ENCODE measurements at regions not wholly inside any gene's neighbourhood (a gene's known extent, or its start where the extent isn't known, plus 50 kb on each side); places are given as distances from the start of the nearest gene placed in this dataset.

- TF ChIP-seq CTCF (IDR thresholded peaks at IDR 0.05; ENCODE audit: low read depth, low read length) (peak; percentile 58), EZH2phosphoT487 (IDR thresholded peaks at IDR 0.05; ENCODE audit: low read depth) (no peak)
- no peaks in the 10 kb centered on the region for H3K79me2 ChIP-seq (ENCODE audit: low read length)
- H3K27me3 ChIP-seq (ENCODE audit: low read depth, low read length), result no peaks in the 10 kb centered on the region
- H2AFZ ChIP-seq (ENCODE audit: low read depth, low read length), result no peak overlapping the region
- H4K20me1 ChIP-seq (ENCODE audit: insufficient read depth, low read length), result no peaks in the 10 kb centered on the region
- H3K9me3 ChIP-seq (ENCODE audit: insufficient read depth, low read length), result no peaks in the 10 kb centered on the region
- peak overlapping the region; percentile 16; the same call in 1 of the 2 replicates for H3K4me2 ChIP-seq (ENCODE audit: low read length)
- no peak overlapping the region for H3K9ac ChIP-seq (ENCODE audit: low read length)
- H3K36me3 ChIP-seq (replicated peaks; ENCODE audit: low read depth, low read length), result no peaks in the 10 kb centered on the region
- no peaks in the 10 kb centered on the region for H3K4me1 ChIP-seq (ENCODE audit: low read length)
- no peak overlapping the region for H3K27ac ChIP-seq (ENCODE audit: low read length)
- no peak overlapping the region for H3K4me3 ChIP-seq (ENCODE audit: low read length)
These were observed 293.5 kb downstream of the SLC6A15 start for GRCh38 chr12:84619053-84619571.

- Histone ChIP-seq H3K27me3 (ENCODE audit: low read depth, low read length) (no peaks in the 10 kb centered on the region), H3K9ac (ENCODE audit: low read length) (no peak overlapping the region), H3K4me2 (ENCODE audit: low read length) (no peak overlapping the region), H3K27ac (ENCODE audit: low read length) (no peak overlapping the region), H4K20me1 (ENCODE audit: insufficient read depth, low read length) (no peaks in the 10 kb centered on the region), H3K36me3 (replicated peaks; ENCODE audit: low read depth, low read length) (peaks cover 7% of the 10 kb centered on the region), H3K79me2 (ENCODE audit: low read length) (no peaks in the 10 kb centered on the region), H3K4me1 (ENCODE audit: low read length) (peaks cover 19% of the 10 kb centered on the region), H3K9me3 (ENCODE audit: insufficient read depth, low read length) (peaks cover 5% of the 10 kb centered on the region; the same call in 1 of the 2 replicates), H2AFZ (ENCODE audit: low read depth, low read length) (no peak overlapping the region), H3K4me3 (ENCODE audit: low read length) (no peak overlapping the region)
- TF ChIP-seq EZH2phosphoT487 (IDR thresholded peaks at IDR 0.05; ENCODE audit: low read depth) (no peak), CTCF (IDR thresholded peaks at IDR 0.05; ENCODE audit: low read depth, low read length) (no peak)
These were observed 305.3 kb downstream of the SLC6A15 start for GRCh38 chr12:84607170-84607819.

GRCh38 chr12:84605983-84606382 is 306.6 kb downstream of the SLC6A15 start:
- Histone ChIP-seq H3K36me3 (replicated peaks; ENCODE audit: low read depth, low read length) (peaks cover 7% of the 10 kb centered on the region), H2AFZ (ENCODE audit: low read depth, low read length) (no peak overlapping the region), H3K79me2 (ENCODE audit: low read length) (no peaks in the 10 kb centered on the region), H3K27me3 (ENCODE audit: low read depth, low read length) (no peaks in the 10 kb centered on the region), H3K9me3 (ENCODE audit: insufficient read depth, low read length) (peaks cover 5% of the 10 kb centered on the region; the same call in 1 of the 2 replicates), H3K27ac (ENCODE audit: low read length) (no peak overlapping the region), H3K9ac (ENCODE audit: low read length) (no peak overlapping the region), H3K4me1 (ENCODE audit: low read length) (peaks cover 26% of the 10 kb centered on the region), H3K4me2 (ENCODE audit: low read length) (no peak overlapping the region), H3K4me3 (ENCODE audit: low read length) (no peak overlapping the region), H4K20me1 (ENCODE audit: insufficient read depth, low read length) (no peaks in the 10 kb centered on the region)
- no peak for TF ChIP-seq CTCF (IDR thresholded peaks at IDR 0.05; ENCODE audit: low read depth, low read length)
- no peak for TF ChIP-seq EZH2phosphoT487 (IDR thresholded peaks at IDR 0.05; ENCODE audit: low read depth)

- Histone ChIP-seq H3K9ac (ENCODE audit: low read length) (no peak overlapping the region), H4K20me1 (ENCODE audit: insufficient read depth, low read length) (no peaks in the 10 kb centered on the region), H3K27ac (ENCODE audit: low read length) (no peak overlapping the region), H3K36me3 (replicated peaks; ENCODE audit: low read depth, low read length) (peaks cover 7% of the 10 kb centered on the region), H3K79me2 (ENCODE audit: low read length) (no peaks in the 10 kb centered on the region), H3K4me2 (ENCODE audit: low read length) (no peak overlapping the region), H3K4me3 (ENCODE audit: low read length) (no peak overlapping the region), H2AFZ (ENCODE audit: low read depth, low read length) (no peak overlapping the region), H3K4me1 (ENCODE audit: low read length) (peaks cover 26% of the 10 kb centered on the region), H3K9me3 (ENCODE audit: insufficient read depth, low read length) (peaks cover 5% of the 10 kb centered on the region; the same call in 1 of the 2 replicates), H3K27me3 (ENCODE audit: low read depth, low read length) (no peaks in the 10 kb centered on the region)
- no peak for TF ChIP-seq EZH2phosphoT487 (IDR thresholded peaks at IDR 0.05; ENCODE audit: low read depth)
- no peak for TF ChIP-seq CTCF (IDR thresholded peaks at IDR 0.05; ENCODE audit: low read depth, low read length)
These were observed 308.0 kb downstream of the SLC6A15 start for GRCh38 chr12:84604551-84604950.
